NCI-H1694 treated with DMSO at 0.1 percent for 48 hours (cell line): ENCODE measurements at regions not wholly inside any gene's neighbourhood (a gene's known extent, or its start where the extent isn't known, plus 50 kb on each side); places are given as distances from the start of the nearest gene placed in this dataset.
"Not testable (repeated sequence)": the region's sequence is repeated elsewhere in the genome, so short reads cannot be mapped to it uniquely, and the experiment has no call there.

Experiments
- DNase-seq: peaks from one replicate; lab custom pipeline; 2025; lab: John Stamatoyannopoulos, UW

DNA sequence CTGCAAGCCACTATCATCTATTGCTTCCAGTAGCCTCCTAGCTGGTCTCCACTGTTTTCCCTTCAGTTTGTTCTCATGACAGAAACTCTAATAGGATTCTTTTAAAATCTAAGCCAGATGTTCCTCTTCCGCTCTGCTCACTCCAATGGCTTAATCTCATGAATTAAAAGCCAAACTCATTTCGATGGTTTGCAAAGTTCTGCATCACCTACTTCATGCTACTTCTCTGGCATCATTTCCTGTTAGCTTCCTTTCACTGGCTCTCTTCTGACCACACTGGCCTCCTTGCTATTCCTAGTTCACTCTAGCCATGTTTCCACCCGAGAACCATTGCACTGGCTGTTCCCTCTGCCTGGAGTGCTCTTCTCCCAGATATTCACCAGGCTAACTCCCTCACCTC is 102.0 kb upstream of the LSM6 start:
- DNase-seq, result no peak

DNA sequence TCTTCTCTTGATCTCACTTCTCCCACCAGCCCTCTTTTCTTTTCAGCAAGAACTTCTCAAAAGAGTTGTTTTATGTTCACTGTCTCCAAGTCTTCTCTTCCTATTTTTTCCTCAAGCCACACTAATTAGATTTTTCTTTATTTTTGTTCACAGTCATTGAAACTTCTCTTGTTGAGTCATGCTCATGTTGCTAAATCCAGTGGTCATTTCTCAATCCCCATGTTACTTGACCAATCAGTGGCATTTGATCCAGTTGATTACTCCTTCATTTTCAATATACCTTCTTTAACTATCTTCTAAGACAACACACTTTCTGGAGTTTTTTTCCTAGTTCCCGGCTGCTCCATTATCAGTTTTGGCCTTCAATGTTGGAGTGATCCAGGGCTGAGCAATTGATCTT is 103.1 kb upstream of the LSM6 start:
- no peak for DNase-seq

DNA sequence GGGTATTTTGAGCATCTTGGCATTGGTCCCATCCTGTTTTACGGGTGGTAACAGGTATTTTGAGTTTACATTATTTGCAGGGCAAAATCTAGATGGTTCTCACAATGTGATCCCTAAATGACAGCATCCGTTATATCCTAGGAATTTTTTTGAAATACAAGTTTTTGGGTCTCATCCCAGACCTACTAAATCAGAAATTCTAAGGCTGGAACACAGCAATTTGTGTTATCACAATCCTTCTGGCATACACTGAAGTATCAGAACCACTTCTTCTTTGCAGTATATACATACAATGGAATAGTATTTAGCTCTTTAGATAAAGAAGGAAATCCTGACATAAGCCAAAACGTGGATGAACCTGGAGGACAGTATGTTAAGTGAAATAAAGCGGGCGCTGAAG is 104.1 kb upstream of the LSM6 start:
- no peak for DNase-seq

DNA sequence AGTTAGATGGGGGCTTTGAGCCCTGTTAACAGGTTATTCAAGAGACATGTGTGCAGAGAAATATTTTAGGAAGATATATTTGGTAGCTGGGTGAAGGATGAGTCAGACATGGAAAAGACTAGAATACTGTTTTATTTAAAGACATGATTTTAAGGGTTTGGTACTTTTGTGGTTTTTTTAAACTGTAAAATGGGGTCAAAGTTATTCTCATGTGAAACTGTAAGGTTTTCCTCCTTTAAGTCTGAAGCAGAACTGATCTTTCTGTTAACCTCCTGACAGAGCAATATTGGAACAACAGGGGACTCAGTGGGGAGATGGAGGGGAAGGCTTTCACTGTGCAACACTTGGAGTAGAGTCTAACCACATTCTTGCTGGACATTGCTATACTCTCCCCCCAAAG is 112.4 kb upstream of the LSM6 start:
- no peak for DNase-seq

DNA sequence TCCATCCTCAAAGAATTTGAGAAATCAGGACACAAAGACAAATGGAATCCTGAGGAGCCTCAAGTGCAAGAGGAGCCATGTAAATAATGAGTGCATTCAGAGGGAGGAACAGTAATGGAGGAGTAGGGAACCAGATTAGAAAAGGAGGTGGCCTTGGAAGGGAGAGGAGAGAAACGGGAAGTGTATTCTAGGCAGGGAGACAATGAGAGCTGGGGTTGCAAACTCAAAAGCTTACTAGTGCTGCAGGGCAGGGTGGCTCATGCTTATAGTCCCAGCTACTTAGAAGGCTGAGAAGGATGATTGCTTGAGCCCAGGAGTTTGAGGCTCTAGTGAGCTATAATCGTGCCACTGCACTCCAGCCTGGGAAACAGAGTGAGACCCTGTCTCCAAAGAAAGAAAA is 113.2 kb upstream of the LSM6 start:
- no peak for DNase-seq

DNA sequence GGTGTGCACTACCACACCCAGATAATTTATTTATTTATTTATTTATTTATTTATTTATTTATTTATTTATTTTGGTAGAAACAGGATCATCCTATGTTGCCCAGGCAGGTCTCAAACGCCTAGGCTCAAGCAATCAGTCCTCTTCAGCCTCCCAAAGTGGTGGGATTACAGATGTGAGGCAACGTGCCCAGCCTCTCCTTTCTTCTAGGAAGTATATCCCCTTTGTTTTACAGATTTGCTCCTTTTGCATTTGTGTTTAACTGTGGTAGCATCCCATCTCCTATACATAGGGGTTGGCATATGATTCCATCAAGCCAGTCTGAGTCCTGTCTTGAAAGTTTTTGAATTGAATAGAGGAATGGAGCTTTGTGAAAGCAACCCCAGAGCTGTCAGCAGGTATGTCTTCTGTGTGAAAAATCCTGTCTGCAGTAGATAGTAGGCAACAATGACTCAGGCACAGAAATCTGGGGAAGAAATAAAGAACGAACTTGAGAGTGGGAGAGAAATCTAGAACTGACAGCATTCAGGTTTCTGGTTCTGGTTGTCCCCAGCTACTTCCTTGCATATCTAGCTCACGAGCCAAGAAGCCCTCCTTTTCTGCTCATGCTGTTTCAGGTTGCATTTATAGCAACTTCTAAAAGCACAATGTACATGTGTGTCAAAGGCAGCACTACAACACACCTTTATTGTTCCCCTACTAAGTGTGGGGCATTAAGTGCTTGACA is 113.7 kb upstream of the LSM6 start:
- no peak for DNase-seq

DNA sequence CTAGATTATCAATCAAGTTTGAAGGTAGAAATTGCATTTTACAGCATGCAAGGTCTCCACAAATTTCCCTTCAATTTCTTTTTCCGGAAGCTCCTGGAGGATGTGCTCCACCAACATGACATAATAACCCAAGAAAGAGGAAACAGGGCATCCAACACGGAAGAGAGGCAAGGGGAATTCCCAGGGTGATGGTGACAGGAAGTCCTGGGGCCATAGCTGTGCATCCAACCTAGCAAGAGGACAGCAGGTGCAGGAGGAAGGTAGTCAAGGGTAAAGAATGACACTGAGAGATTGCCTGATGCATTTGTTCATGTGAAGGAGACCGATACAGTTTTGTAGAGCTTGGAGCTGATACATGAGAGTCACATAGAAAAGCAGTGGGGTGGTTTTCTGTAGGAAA is 115.7 kb upstream of the LSM6 start:
- DNase-seq, result no peak

DNA sequence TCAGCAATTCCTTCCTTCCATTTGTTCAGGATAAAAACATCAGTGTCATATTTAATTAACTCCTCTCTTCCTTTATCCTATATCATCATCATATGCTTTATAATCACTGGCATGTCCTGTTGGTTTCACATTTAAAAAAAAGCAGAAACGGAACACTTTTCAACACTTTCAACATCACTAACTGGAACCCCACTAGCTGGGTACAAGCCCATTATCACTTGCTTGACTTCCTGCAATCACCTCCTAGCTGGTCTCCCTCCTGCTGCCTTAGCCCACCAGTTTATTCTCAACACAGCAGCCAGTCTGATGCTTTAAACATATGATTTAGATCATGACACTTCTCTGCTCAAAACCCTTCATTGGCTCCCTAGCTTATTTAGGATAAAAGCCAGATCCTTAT is 116.4 kb upstream of the LSM6 start:
- no peak for DNase-seq

DNA sequence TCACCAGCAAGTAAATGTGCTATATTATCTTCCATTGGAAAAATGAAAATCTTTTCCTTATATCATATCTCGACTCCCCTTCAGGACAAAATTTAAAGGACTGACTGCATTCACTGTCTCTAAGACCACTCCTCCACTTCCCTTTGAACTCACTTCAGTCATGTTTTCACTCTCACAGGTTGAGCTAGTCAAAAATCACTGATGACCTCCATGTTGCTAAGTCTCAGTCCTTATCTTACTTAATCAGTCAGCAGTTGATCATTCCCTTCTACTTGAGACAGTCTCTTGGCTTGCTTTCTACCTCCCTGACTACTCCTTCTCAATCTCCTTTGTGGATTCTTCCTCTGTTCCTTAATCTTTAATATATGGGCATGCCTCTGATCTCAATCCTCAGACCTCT is 117.0 kb upstream of the LSM6 start:
- DNase-seq, result no peak

DNA sequence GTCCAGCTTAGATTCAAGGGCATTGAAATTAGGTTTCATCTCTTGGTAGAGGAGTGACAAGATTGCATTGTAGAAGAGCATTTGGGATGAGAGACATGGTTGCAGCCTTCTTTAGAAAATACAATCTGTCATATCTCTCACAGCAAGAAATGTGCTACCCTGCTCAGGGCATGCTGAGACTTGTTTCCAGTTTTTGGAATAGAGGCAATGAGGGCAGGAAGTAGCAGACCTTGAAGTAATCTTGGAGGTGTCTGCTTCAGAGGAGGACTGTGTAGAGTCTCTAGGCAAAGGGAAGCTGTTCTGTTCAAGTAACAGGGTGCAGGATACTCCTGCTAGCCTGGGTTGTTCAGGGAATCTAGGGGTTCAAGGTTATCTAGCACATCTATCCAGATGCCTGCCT is 116.1 kb upstream of the ZNF827 start:
- no peak for DNase-seq

DNA sequence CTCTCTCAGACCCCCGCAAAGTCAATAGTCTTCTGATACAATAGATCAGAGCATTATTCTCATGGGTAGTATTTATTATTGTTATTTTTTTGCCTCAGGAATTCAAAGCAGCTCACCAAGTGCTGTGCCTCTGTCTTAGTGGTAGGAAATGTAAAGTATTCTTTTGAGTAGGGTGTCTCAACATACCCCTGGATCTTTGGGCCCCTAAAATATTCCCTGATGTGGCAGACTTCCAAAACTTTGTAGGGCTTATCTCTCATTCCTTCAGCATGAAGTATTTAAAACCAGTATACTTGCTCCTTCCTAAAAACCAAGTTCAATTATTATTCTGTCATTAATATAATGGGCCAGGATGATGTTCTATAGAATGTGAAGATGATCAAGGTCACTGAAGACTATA is 115.3 kb upstream of the ZNF827 start:
- no peak for DNase-seq

DNA sequence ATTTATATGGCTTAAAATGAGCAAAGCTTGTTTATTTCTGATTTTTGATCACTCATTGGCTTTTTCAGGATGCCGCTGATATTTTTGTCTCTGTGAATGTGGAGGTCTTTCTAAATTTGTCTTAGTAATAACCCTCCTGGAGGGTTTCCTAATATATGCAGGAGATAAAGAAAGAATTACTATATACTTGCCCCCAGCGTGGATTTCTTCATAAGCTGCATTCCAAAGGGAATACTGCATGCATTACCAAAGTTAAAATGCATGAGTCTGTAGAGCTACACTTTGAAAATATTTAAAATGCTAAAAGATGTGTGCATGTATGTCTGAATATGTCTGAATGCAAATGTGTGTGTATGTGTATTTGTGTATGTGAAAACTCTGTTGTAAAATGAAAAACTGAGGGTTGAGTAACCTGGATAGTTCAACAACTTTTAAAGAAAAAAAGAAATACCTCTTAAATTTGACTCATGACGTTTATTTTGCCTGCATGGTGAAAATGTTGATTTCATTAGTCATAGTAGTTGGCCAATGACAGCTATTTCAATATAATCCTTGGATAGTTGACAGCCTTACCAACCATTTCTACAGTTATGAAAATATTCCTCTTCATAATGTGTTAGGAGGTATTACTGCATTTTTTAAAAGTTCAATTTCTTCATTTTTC is 113.2 kb upstream of the ZNF827 start:
- no peak for DNase-seq

DNA sequence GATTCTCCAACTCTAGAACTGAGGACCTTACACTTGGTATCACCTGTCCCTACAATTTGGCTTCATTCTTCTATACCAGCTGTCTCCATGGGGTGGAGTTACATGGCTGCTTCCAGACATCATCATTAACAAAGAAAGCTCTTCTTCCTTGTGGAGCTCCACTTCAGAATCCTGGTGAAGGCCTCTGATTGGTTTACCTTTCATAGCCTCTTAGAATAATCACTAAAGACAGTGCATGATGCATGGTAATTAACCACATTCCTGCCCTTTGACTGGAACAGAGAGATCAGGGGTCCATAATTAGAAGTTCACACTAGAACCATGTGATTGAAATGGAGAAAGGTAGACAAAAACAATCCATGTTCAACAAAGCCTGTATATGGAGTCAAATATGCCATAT is 112.6 kb upstream of the ZNF827 start:
- DNase-seq, result no peak

DNA sequence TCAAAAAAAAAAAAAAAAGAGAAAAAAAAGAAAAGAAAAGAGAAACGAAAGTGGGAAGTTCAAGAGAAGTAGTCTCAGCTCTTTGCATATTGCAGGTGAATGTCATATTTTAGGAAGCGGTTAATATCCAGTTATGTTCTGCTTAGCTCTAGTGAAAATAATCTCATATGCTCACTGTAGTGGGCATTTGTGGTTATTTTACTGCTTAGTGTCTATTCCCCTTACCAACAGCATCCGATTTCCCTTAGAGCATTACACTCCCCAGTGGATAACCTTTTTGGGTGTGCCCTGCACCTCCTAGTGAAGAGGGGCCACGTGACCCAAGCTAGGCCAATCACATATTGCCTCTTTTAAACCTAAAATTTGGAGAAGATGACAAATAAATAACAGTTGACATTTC is 111.2 kb upstream of the ZNF827 start:
- DNase-seq, result no peak

DNA sequence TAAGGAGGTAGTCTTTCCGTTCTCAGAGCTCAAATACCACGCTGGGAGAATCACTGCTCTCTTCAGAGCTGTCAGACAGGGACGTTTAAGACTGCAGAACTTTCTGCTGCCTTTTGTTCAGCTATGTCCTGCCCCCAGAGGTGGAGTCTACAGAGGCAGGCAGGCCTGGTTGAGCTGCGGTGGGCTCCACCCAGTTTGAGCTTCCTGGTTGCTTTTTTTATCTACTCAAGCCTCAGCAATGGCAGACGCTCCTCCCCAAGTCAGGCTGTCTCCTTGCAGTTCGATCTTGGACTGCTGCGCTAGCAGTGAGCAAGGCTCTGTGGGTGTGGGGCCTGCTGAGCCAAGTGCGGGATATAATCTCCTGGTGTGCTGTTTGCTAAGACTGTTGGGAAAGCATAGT is 109.1 kb upstream of the ZNF827 start:
- DNase-seq, result not testable (repeated sequence)

DNA sequence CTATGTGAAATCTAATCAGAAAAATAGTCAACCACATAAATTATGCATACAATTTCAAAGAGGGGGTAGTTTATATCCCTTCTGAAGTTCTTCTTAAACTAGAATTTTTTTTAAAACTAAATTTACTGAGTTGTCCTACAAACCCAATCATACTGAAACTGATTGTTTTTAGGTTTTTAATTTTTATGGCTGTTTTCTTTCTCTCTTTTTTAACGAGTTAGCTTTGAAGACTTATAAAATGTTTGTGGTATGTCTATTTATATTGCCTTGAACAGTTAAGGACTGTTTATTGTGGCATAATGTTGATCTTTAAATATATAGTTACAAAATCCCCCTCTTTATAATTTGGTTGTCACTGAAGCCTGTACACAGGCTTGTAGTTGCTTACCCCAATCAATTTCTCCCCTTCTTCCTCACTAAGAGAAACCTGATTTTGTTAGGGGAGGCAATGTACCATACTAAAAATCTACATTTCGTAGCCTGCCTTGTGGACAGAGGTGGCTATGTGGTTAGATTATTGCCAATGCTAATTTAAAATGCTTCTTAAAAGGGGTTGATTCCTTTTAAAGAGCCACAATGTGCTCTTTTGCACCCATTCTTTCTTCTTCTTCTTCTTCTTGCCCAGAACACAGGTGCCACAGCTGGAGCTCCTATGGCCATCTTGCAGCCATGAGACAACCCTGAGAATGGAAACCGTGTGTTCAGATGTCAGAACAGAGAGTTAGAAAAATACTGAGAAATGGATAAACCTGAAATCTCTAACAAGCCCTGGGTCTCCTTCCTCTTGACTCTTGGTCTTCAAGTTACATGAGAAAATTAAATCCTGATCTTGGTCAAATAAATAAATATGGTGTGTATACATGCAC is 102.7 kb upstream of the ZNF827 start:
- DNase-seq, result no peak

DNA sequence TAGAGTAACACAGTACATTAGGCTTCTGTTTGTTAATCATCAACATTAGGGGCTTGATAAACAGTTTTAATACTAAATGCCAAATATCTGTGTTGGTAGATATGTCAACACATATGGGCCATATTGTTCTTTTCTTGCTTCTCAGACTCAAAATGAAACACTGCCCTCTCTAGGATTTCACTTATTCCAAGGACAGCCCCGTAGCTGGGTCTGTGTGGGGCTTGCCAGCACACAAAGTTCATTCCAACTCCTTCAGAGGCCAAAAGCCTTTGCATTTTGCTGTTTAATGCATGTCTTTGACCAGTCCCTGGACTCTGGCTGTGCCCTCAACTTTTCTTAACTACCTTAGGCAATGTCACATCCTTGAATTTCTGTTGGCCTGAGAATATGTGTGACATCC is 102.0 kb upstream of the ZNF827 start:
- no peak for DNase-seq

DNA sequence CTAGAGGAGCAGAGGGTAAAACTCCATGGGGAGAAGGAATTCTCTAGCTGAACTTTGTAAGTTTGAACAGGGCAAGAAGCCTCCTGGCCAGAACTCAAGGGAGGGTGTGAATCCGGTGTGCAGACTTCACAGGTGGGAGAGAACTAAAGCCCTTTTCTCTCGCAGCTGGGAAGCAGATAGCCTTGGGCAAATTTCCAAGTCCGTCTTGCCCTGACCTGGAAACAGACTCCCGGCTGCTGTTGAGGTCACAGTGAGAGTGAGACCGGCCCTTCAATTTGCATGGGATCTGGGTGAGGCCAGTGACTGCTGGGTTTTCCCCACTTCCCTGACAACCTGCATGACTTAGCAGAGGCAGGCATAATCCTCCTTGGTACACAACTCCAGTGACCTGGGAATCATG is 94.5 kb upstream of the ZNF827 start:
- DNase-seq, result no peak

DNA sequence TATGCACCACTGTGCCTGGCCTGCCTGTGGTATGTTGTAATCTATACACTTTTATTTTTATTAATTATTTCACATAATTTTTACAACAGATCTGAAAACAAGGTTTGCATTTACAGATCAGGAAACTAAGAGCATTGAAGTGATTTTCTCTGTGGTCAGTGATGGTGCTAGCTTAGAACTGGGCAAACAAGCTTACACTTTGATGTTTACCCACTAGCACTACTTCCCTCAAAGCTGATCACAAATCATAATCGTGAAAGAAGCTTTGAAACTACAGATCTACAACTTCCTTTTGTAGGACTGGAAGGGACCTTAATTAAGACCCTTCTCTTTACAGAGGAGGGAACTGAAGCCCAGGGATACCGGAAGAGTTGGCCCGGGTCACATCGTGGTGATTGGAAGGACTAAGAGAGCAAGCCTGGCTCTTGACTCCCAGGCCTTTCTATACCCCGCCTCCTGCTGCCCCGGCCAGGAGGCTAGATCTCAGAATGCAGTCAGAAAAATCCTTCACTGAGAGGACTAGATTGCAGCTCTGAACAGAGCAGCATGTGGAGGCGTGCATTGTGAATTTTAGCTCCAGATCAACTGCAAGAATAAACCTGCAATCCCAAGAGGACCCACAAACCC is 93.7 kb upstream of the ZNF827 start:
- DNase-seq, result no peak

DNA sequence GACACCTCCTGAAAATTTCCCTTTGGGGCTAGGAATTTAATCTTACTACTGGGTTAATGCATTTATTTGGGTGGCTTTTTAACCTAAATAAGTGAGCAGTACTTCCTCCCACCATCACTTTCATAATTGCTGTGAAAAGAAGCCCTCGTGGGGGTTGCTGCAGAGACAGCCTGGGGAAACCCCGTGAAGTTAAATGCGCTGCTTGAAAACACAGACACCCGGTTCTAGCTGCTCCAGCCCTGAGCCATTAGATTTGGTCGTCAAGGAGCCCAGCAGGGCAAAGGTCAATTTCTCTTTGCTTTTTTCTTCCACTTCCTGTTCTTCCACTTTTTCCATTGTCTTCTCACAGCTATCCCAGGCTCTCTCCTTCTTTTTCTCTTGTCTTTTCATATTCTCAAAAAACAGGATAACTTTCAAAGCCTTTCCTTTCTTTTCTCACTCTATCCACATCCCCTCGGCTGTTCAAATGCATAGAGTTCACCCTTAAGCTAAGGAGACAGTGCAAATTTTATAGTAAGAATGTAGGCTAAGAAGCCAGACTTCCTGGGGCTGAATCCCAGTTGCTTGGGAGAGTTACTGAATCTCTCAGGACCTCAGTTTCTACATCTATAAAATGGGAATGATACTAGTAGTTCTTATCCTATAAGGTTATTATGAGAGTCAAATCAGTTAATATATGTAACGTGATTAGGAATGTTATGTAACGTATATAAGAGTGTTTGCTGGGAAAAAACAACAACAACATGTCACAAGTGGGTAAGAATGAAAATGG is 91.5 kb upstream of the ZNF827 start:
- no peak for DNase-seq

DNA sequence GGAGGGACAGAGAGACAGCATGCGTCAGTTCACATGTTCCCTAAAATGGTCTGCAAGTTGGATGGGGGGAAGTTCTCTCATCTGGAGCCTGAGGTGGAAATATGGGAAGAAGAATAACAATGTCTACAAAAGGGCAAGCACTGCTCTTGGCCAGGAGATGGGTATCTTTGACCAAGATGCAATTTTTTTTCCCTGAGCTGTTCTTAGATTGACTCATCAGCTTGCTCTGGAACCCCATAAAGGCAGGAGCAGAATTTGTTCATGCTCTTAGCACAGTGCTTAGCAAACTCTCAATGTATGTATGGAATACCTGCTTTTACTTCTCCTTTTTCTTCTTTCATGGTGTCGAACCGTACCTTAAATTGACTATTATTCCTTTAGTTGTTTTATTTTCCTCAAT is 90.5 kb upstream of the ZNF827 start:
- DNase-seq, result no peak

DNA sequence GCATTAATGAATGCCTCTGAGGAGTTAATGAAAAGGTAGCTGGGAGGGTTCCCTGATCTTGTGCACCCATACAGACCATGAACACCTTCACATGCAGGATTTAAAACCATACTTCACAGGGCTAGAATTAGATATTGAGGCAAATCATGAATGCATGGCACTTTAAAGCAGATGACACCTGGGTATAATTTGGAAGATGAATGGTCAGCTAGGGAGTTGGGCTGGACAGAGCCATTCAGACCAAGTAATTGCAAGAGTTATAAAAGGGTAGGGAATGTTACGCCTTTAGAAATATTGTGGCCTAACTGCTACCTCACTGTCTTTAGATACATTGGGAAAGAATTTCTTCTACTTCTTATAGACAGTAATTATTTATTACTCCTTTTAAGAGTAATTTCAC is 89.1 kb upstream of the ZNF827 start:
- no peak for DNase-seq
